GM12873 (cell line): ENCODE measurements at regions not wholly inside any gene's neighbourhood (a gene's known extent, or its start where the extent isn't known, plus 50 kb on each side); places are given as distances from the start of the nearest gene placed in this dataset.

Experiments
- TF ChIP-seq, protein P1 (sequence below): IDR thresholded peaks from 2 replicates; pipeline ENCODE4 v1.5.1; 2012; ENCODE audit warnings: low read depth, mild to moderate bottlenecking, moderate library complexity, low read length, control low read depth; ENCODE audit not compliant: insufficient read depth; ENCODE audit errors: missing control alignments

- TF ChIP-seq, protein P1, sequence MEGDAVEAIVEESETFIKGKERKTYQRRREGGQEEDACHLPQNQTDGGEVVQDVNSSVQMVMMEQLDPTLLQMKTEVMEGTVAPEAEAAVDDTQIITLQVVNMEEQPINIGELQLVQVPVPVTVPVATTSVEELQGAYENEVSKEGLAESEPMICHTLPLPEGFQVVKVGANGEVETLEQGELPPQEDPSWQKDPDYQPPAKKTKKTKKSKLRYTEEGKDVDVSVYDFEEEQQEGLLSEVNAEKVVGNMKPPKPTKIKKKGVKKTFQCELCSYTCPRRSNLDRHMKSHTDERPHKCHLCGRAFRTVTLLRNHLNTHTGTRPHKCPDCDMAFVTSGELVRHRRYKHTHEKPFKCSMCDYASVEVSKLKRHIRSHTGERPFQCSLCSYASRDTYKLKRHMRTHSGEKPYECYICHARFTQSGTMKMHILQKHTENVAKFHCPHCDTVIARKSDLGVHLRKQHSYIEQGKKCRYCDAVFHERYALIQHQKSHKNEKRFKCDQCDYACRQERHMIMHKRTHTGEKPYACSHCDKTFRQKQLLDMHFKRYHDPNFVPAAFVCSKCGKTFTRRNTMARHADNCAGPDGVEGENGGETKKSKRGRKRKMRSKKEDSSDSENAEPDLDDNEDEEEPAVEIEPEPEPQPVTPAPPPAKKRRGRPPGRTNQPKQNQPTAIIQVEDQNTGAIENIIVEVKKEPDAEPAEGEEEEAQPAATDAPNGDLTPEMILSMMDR, result no peak
These were observed 654.5 kb downstream of the TOX3 start for GRCh38 chr16:51892293-51893007.

- TF ChIP-seq, protein P1, result no peak
These were observed 658.4 kb downstream of the TOX3 start for GRCh38 chr16:51888534-51888933.

GRCh38 chr16:51888016-51888415 lies 658.9 kb downstream of the TOX3 start:
- TF ChIP-seq, protein P1, result no peak

GRCh38 chr16:51886456-51886855 lies 660.5 kb downstream of the TOX3 start:
- TF ChIP-seq, protein P1, result no peak

DNA sequence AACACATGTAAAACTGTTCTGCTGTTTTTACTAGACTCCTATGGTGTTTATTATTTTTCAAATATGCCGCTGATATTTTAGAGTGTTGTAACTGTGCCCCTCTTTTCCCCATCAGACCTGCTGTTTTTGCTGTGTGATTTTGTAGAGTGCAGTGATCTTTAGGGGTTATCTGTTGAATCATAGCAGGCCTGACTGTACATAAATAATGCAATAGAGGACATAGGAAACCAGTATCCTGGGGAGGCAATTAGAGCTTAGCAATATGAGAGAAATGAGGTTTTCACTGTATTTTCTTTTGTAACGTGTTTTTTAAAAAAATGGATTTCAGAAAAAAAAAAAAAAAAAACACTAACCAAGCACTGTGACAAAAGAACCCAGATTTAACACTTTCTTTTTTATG lies 662.2 kb downstream of the TOX3 start:
- TF ChIP-seq, protein P1, result no peak

- TF ChIP-seq, protein P1, result no peak
These were observed 665.2 kb downstream of the TOX3 start for GRCh38 chr16:51881731-51882130.

GRCh38 chr16:51880776-51881175 lies 666.2 kb downstream of the TOX3 start:
- TF ChIP-seq, protein P1, result no peak

DNA sequence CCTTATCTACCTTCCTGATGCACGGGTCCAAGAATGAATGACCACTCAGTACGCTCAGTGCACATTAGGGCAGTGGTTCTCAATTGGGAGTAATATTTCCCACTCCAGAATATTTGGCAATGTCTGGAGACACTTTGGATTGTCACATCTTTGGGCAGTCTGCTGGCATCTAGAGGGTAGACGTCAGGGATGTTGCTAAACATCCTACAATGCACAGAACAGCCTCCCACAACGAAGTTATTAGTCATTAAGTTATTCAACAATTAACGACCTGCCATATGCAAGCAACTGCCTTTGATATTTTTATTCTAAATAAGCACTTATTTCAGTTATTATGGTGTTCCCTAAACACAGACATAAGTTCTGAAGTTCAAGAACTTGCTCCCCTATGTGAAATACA lies 669.3 kb downstream of the TOX3 start:
- TF ChIP-seq, protein P1, result no peak
